Pancreas (tissue), 10 donors: ENCODE measurements at regions not wholly inside any gene's neighbourhood (a gene's known extent, or its start where the extent isn't known, plus 50 kb on each side); places are given as distances from the start of the nearest gene placed in this dataset.

ENCODE experiments used
- ATAC-seq, 4 donors: fragments of 200-7000 bp; cut with Tn5 transposase; one replicate each; pipeline versions ENCODE4 v1.8.0 to v1.9.1; 2020; ENCODE audit warnings: mild to moderate bottlenecking in 4 of 4, moderate library complexity in 4 of 4
- DNase-seq, 6 donors: peaks; one replicate each; pipeline ENCODE4 v3.0.0-alpha.2; 2020
- FAIRE-seq: peaks from 2 replicates; lab custom pipeline; 2012; peaks lifted over from hg19 to GRCh38; lab: Jason Lieb, UNC
- H3K27ac ChIP-seq, 4 donors: fragments of 200-600 bp; sonication (generic); 1 replicate in 3 of 4; 2 replicates in 1 of 4; pipeline versions ENCODE4 v1.5.0 to v1.8.0; 2020
- H3K27me3 ChIP-seq, 4 donors: fragments of 200-600 bp; one replicate each; pipeline ENCODE4 v1.8.0; 2021
- H3K36me3 ChIP-seq, 3 donors: fragments of 200-600 bp; sonication (generic) in 1 of 3; one replicate each; pipeline versions ENCODE4 v1.5.0 to v1.8.0; 2020 to 2021
- H3K4me1 ChIP-seq, 3 donors: fragments of 200-600 bp; one replicate each; pipeline ENCODE4 v1.8.0; 2021
- H3K4me3 ChIP-seq, 4 donors: fragments of 200-600 bp; sonication (generic) in 2 of 4; one replicate each; pipeline versions ENCODE4 v1.5.0 to v1.8.0; 2020 to 2021
- H3K9me3 ChIP-seq, 4 donors: fragments of 200-600 bp; one replicate each; pipeline ENCODE4 v1.8.0; 2021
- CTCF ChIP-seq, 4 donors: fragments of 200-600 bp; sonication (generic) in 3 of 4; IDR thresholded peaks; one replicate each; pipeline versions ENCODE4 v1.5.0 to v1.8.0; 2021; ENCODE audit warnings: antibody characterized with exemption in 4 of 4
- WGBS, 2 donors: extraction: QIAGEN DNeasy Blood & Tissue Kit; methylation state at CpG; one replicate each; pipeline ENCODE4 v1.1.7; 2013; 5-methylcytosine and 5-hydroxymethylcytosine counted together
- intact Hi-C, 3 donors: fragments of 100-400 bp; cut with DNase I; formaldehyde crosslinking; loops; one replicate each; pipeline versions ENCODE4 v1.11.1 to v1.14.2; 2022
- donor health status: healthy with polysubstance abuse.
- donor health status: DM: no; HTN: no; CAD: no; lungs with moderate emphysema.
- donor health status: DM: no; HTN: no; CAD: no.
- donor health status: control.
- donor health status: control.
- donor health status: Bipolar disorder and iron deficiency.
- donor health status: DM: yes; HTN: yes; CAD: no.
- donor health status: DM: no; HTN: no; CAD: no.
- donor health status: DM: no; HTN: no; CAD: no.
- donor health status: DM: yes; HTN: yes; CAD: no.

GRCh38 chr1:193416226-193417024 is 230.0 kb upstream of the B3GALT2 start:
- no peak for DNase-seq

GRCh38 chr1:193415256-193415655 is 228.8 kb upstream of the B3GALT2 start:
- ATAC-seq, result no peak
- Histone ChIP-seq H3K27me3 (no peaks in the 10 kb centered on the region), H3K36me3 (no peaks in the 10 kb centered on the region), H3K4me3 (no peak overlapping the region), H3K27ac (no peak overlapping the region), H3K4me1 (peaks cover 0 to 5% (median 0%) of the 10 kb centered on the region in 3 donors), H3K9me3 (no peaks in the 10 kb centered on the region)
- no peak for FAIRE-seq
- TF ChIP-seq CTCF (IDR thresholded peaks at IDR 0.05), result no peak
- WGBS, 2 donors, result 60 to 68% methylated on average over 3 of the region's 3 CpGs
- intact Hi-C loops, result no loop called here
- DNase-seq, result no peak

More at GRCh38 chr1:193416226-193417024, 230.0 kb upstream of the B3GALT2 start:
- no peaks in the 10 kb centered on the region for H3K27me3 ChIP-seq
- intact Hi-C loops, result no loop called here
- no peak overlapping the region for H3K27ac ChIP-seq
- no peaks in the 10 kb centered on the region for H3K36me3 ChIP-seq
- H3K4me3 ChIP-seq, result no peak overlapping the region
- peaks cover 0 to 5% (median 0%) of the 10 kb centered on the region in 3 donors for H3K4me1 ChIP-seq
- WGBS, 2 donors, result 93 to 98% methylated on average over 7 of the region's 7 CpGs
- no peaks in the 10 kb centered on the region for H3K9me3 ChIP-seq
- no peak for TF ChIP-seq CTCF (IDR thresholded peaks at IDR 0.05)
- no peak for FAIRE-seq
- ATAC-seq, result no peak

GRCh38 chr1:193413376-193413775 is 227.0 kb upstream of the B3GALT2 start:
- intact Hi-C loops, result no loop called here
- 96 to 98% methylated on average over 3 of the region's 3 CpGs for WGBS, 2 donors
- FAIRE-seq, result no peak

GRCh38 chr1:193412748-193413147 is 226.3 kb upstream of the B3GALT2 start:
- intact Hi-C loops, result no loop called here

More at GRCh38 chr1:193413376-193413775, 227.0 kb upstream of the B3GALT2 start:
- Histone ChIP-seq H3K4me1 (peaks cover 0 to 14% (median 10%) of the 10 kb centered on the region in 3 donors), H3K27me3 (no peaks in the 10 kb centered on the region), H3K9me3 (no peaks in the 10 kb centered on the region), H3K27ac (no peak overlapping the region), H3K4me3 (no peak overlapping the region), H3K36me3 (no peaks in the 10 kb centered on the region)
- no peak for TF ChIP-seq CTCF (IDR thresholded peaks at IDR 0.05)
- DNase-seq (no peak), ATAC-seq (no peak)

More at GRCh38 chr1:193412748-193413147, 226.3 kb upstream of the B3GALT2 start:
- no peaks in the 10 kb centered on the region for H3K9me3 ChIP-seq
- H3K4me3 ChIP-seq, result no peak overlapping the region
- H3K36me3 ChIP-seq, result no peaks in the 10 kb centered on the region
- H3K27me3 ChIP-seq, result no peaks in the 10 kb centered on the region
- no peak for DNase-seq
- H3K27ac ChIP-seq, result no peak overlapping the region
- 98% methylated on average over 1 of the region's 1 CpG for WGBS, 2 donors
- no peak for ATAC-seq
- H3K4me1 ChIP-seq, result peaks cover 0 to 20% (median 15%) of the 10 kb centered on the region in 3 donors
- TF ChIP-seq CTCF (IDR thresholded peaks at IDR 0.05), result no peak
- FAIRE-seq, result no peak
